CD4-positive, CD25-positive, alpha-beta regulatory T cell (primary cell): ENCODE measurements at regions not wholly inside any gene's neighbourhood (a gene's known extent, or its start where the extent isn't known, plus 50 kb on each side); places are given as distances from the start of the nearest gene placed in this dataset.

Experiments used
- ATAC-seq, 2 donors: fragments of 150-1000 bp; cut with Tn5 transposase; one replicate each; pipeline ENCODE4 v1.10.0; 2021; ENCODE audit warnings: low read depth in 2 of 2, moderate number of reproducible peaks in 2 of 2, moderate library complexity in 1 of 2
- DNase-seq, 3 donors: peaks; one replicate each; pipeline versions ENCODE4 v3.0.0 to v3.0.0-alpha.2; 2012 to 2022; ENCODE audit warnings: mixed read lengths in 1 of 3
- H3K27ac ChIP-seq: one replicate; pipeline ENCODE4 v1.7.0; 2013; ENCODE audit warnings: mild to moderate bottlenecking, low read length; ENCODE audit not compliant: insufficient read depth, poor library complexity, severe bottlenecking
- H3K27me3 ChIP-seq: one replicate; pipeline ENCODE4 v1.7.0; 2013; ENCODE audit warnings: low read length; ENCODE audit not compliant: control insufficient read depth, insufficient read depth
- H3K36me3 ChIP-seq: one replicate; pipeline ENCODE4 v1.7.0; 2013; ENCODE audit warnings: mild to moderate bottlenecking, low read length, moderate library complexity; ENCODE audit not compliant: control insufficient read depth, insufficient read depth
- H3K4me1 ChIP-seq: 2 replicates; pipeline ENCODE4 v1.7.0; 2013; ENCODE audit warnings: mild to moderate bottlenecking, low read length; ENCODE audit not compliant: insufficient read depth, control insufficient read depth, poor library complexity, severe bottlenecking
- H3K4me3 ChIP-seq: one replicate; pipeline ENCODE4 v1.7.0; 2013; ENCODE audit warnings: low read depth, mild to moderate bottlenecking, low read length, moderate library complexity
- H3K9me3 ChIP-seq, 2 experiments: 1 replicate in 1 of 2; 2 replicates in 1 of 2; pipeline ENCODE4 v1.7.0; 2013; ENCODE audit warnings: low read length in 2 of 2, mild to moderate bottlenecking in 1 of 2, moderate library complexity in 1 of 2; ENCODE audit not compliant: control insufficient read depth in 2 of 2
- H3K27ac Mint-ChIP-seq, 3 donors: one replicate each; pipeline ENCODE4 v1.8.0; 2020 to 2022; ENCODE audit warnings: mild to moderate bottlenecking in 3 of 3, mixed read lengths in 3 of 3, moderate library complexity in 2 of 3
- H3K27me3 Mint-ChIP-seq: one replicate; pipeline ENCODE4 v1.8.0; 2022; ENCODE audit warnings: mild to moderate bottlenecking, mixed read lengths
- H3K36me3 Mint-ChIP-seq: one replicate; pipeline ENCODE4 v1.8.0; 2020; ENCODE audit warnings: mixed read lengths
- H3K4me1 Mint-ChIP-seq, 4 donors: one replicate each; pipeline ENCODE4 v1.8.0; 2020 to 2022; ENCODE audit warnings: mixed read lengths in 4 of 4, mild to moderate bottlenecking in 1 of 4
- H3K4me3 Mint-ChIP-seq, 4 donors: one replicate each; pipeline ENCODE4 v1.8.0; 2020 to 2022; ENCODE audit warnings: mild to moderate bottlenecking in 4 of 4, mixed read lengths in 4 of 4, moderate library complexity in 3 of 4
- H3K9me3 Mint-ChIP-seq, 7 donors: one replicate each; pipeline ENCODE4 v1.8.0; 2020 to 2022; ENCODE audit warnings: mixed read lengths in 7 of 7, mild to moderate bottlenecking in 3 of 7, moderate library complexity in 2 of 7

- no peaks in the 10 kb centered on the region for H3K4me1 ChIP-seq
- no peaks in the 10 kb centered on the region for H3K36me3 ChIP-seq
- H3K4me3 Mint-ChIP-seq, result no peak overlapping the region
- ATAC-seq, result no peak
- no peak overlapping the region for H3K27ac Mint-ChIP-seq
- H3K27me3 Mint-ChIP-seq, result peaks cover 6% of the 10 kb centered on the region
- H3K4me1 Mint-ChIP-seq, result no peaks in the 10 kb centered on the region
- peaks cover 4% of the 10 kb centered on the region for H3K27me3 ChIP-seq
- H3K9me3 ChIP-seq, result no peaks in the 10 kb centered on the region
- DNase-seq, result no peak
- H3K27ac ChIP-seq, result no peak overlapping the region
- peaks cover 0 to 1% (median 0%) of the 10 kb centered on the region in 7 donors for H3K9me3 Mint-ChIP-seq
- no peaks in the 10 kb centered on the region for H3K36me3 Mint-ChIP-seq
- H3K4me3 ChIP-seq, result no peak overlapping the region
Observed at GRCh38 chr2:204360218-204361007, 184.9 kb upstream of the PARD3B start.

GRCh38 chr2:204361738-204362137, 183.5 kb upstream of the PARD3B start:
- Mint-ChIP-seq H3K27me3 (peaks cover 6% of the 10 kb centered on the region), H3K27ac (no peak overlapping the region), H3K4me3 (no peak overlapping the region), H3K9me3 (no peaks in the 10 kb centered on the region), H3K4me1 (no peaks in the 10 kb centered on the region), H3K36me3 (no peaks in the 10 kb centered on the region)
- H3K4me1 ChIP-seq, result no peaks in the 10 kb centered on the region
- DNase-seq (no peak), ATAC-seq (no peak)
- no peaks in the 10 kb centered on the region for H3K9me3 ChIP-seq
- H3K36me3 ChIP-seq, result no peaks in the 10 kb centered on the region
- peaks cover 5% of the 10 kb centered on the region for H3K27me3 ChIP-seq
- no peak overlapping the region for H3K4me3 ChIP-seq
- H3K27ac ChIP-seq, result no peak overlapping the region

- ATAC-seq (no peak), DNase-seq (no peak)
- Mint-ChIP-seq H3K27ac (no peak overlapping the region), H3K4me1 (no peaks in the 10 kb centered on the region), H3K9me3 (no peaks in the 10 kb centered on the region), H3K4me3 (no peak overlapping the region), H3K36me3 (no peaks in the 10 kb centered on the region), H3K27me3 (peaks cover 6% of the 10 kb centered on the region)
- H3K4me3 ChIP-seq, result no peak overlapping the region
- H3K4me1 ChIP-seq, result no peaks in the 10 kb centered on the region
- no peaks in the 10 kb centered on the region for H3K9me3 ChIP-seq
- H3K27ac ChIP-seq, result no peak overlapping the region
- H3K27me3 ChIP-seq, result peaks cover 3% of the 10 kb centered on the region
- H3K36me3 ChIP-seq, result no peaks in the 10 kb centered on the region
Observed at GRCh38 chr2:204362581-204362980, 182.7 kb upstream of the PARD3B start.

GRCh38 chr2:204363513-204363912, 181.8 kb upstream of the PARD3B start:
- Mint-ChIP-seq H3K27ac (no peak overlapping the region), H3K4me1 (no peaks in the 10 kb centered on the region), H3K36me3 (no peaks in the 10 kb centered on the region), H3K9me3 (no peaks in the 10 kb centered on the region), H3K27me3 (peaks cover 6% of the 10 kb centered on the region), H3K4me3 (no peak overlapping the region)
- no peaks in the 10 kb centered on the region for H3K4me1 ChIP-seq
- no peaks in the 10 kb centered on the region for H3K9me3 ChIP-seq
- ATAC-seq, result no peak
- H3K27ac ChIP-seq, result no peak overlapping the region
- peaks cover 6% of the 10 kb centered on the region for H3K27me3 ChIP-seq
- no peaks in the 10 kb centered on the region for H3K36me3 ChIP-seq
- no peak for DNase-seq
- H3K4me3 ChIP-seq, result no peak overlapping the region

- H3K4me1 ChIP-seq, result no peaks in the 10 kb centered on the region
- Mint-ChIP-seq H3K9me3 (no peaks in the 10 kb centered on the region), H3K4me3 (no peak overlapping the region), H3K27ac (no peak overlapping the region), H3K36me3 (no peaks in the 10 kb centered on the region), H3K27me3 (peaks cover 6% of the 10 kb centered on the region), H3K4me1 (no peaks in the 10 kb centered on the region)
- H3K4me3 ChIP-seq, result no peak overlapping the region
- peaks cover 6% of the 10 kb centered on the region for H3K27me3 ChIP-seq
- ATAC-seq (no peak), DNase-seq (no peak)
- no peaks in the 10 kb centered on the region for H3K9me3 ChIP-seq
- H3K27ac ChIP-seq, result no peak overlapping the region
- H3K36me3 ChIP-seq, result no peaks in the 10 kb centered on the region
Observed at GRCh38 chr2:204364860-204365535, 180.3 kb upstream of the PARD3B start.

GRCh38 chr2:204365811-204366210, 179.5 kb upstream of the PARD3B start:
- Histone ChIP-seq H3K27me3 (peaks cover 6% of the 10 kb centered on the region), H3K27ac (no peak overlapping the region), H3K9me3 (no peaks in the 10 kb centered on the region), H3K4me3 (no peak overlapping the region), H3K36me3 (no peaks in the 10 kb centered on the region), H3K4me1 (no peaks in the 10 kb centered on the region)
- ATAC-seq (no peak), DNase-seq (no peak)
- H3K9me3 Mint-ChIP-seq, result no peaks in the 10 kb centered on the region
- H3K27ac Mint-ChIP-seq, result no peak overlapping the region
- H3K4me1 Mint-ChIP-seq, result no peaks in the 10 kb centered on the region
- H3K36me3 Mint-ChIP-seq, result no peaks in the 10 kb centered on the region
- H3K27me3 Mint-ChIP-seq, result peaks cover 6% of the 10 kb centered on the region
- no peak overlapping the region for H3K4me3 Mint-ChIP-seq

GRCh38 chr2:204367466-204367865, 177.8 kb upstream of the PARD3B start:
- H3K4me1 ChIP-seq, result no peaks in the 10 kb centered on the region
- peaks cover 5% of the 10 kb centered on the region for H3K27me3 Mint-ChIP-seq
- no peaks in the 10 kb centered on the region for H3K9me3 Mint-ChIP-seq
- peaks cover 8% of the 10 kb centered on the region for H3K27me3 ChIP-seq
- no peak overlapping the region for H3K4me3 Mint-ChIP-seq
- no peak overlapping the region for H3K4me3 ChIP-seq
- no peak overlapping the region for H3K27ac ChIP-seq
- no peaks in the 10 kb centered on the region for H3K9me3 ChIP-seq
- no peaks in the 10 kb centered on the region for H3K4me1 Mint-ChIP-seq
- no peaks in the 10 kb centered on the region for H3K36me3 Mint-ChIP-seq
- no peak overlapping the region for H3K27ac Mint-ChIP-seq
- H3K36me3 ChIP-seq, result no peaks in the 10 kb centered on the region
- ATAC-seq, result no peak
- DNase-seq, result no peak
